ENCODE measurements at regions not wholly inside any gene's neighbourhood (a gene's known extent, or its start where the extent isn't known, plus 50 kb on each side); places are given as distances from the start of the nearest gene placed in this dataset.

GRCh38 chr5:51148437-51148836 lies 234.8 kb upstream of the ISL1 start:
- Histone ChIP-seq H3K4me3 (ENCODE audit: low read length in 3 of 3) (no peak overlapping the region), H3K27ac (ENCODE audit: low read depth in 2 of 2, low read length in 2 of 2) (no peak overlapping the region), H3K4me1 (ENCODE audit: control insufficient read depth in 2 of 3, insufficient read depth in 2 of 3, low read depth in 1 of 3, low read length in 3 of 3) (no peaks in the 10 kb centered on the region), H3K36me3 (ENCODE audit: control insufficient read depth in 2 of 3, insufficient read depth in 3 of 3, low read length in 3 of 3) (no peaks in the 10 kb centered on the region), H3K27me3 (ENCODE audit: control insufficient read depth, insufficient read depth, low read length) (no peaks in the 10 kb centered on the region), H3K9ac (ENCODE audit: low read length in 3 of 3) (no peak overlapping the region), H3K9me3 (ENCODE audit: control insufficient read depth in 2 of 3, insufficient read depth in 1 of 3, low read length in 3 of 3) (peaks cover 0 to 3% (median 2%) of the 10 kb centered on the region in 3 donors)
- TF ChIP-seq CTCF (IDR thresholded peaks at IDR 0.05; ENCODE audit: borderline replicate concordance, extremely low read depth, insufficient read depth) = no peak
- FAIRE-seq (no peak), DNase-seq (no peak)
- intact Hi-C loops (cut with DNase I) = no loop called here

GRCh38 chr5:51156222-51156621 lies 227.0 kb upstream of the ISL1 start:
- H3K27ac ChIP-seq (ENCODE audit: low read depth in 2 of 2, low read length in 2 of 2) = no peak overlapping the region
- H3K27me3 ChIP-seq (ENCODE audit: control insufficient read depth, insufficient read depth, low read length) = no peaks in the 10 kb centered on the region
- FAIRE-seq = no peak
- no peaks in the 10 kb centered on the region for H3K36me3 ChIP-seq (ENCODE audit: control insufficient read depth in 2 of 3, insufficient read depth in 3 of 3, low read length in 3 of 3)
- H3K9me3 ChIP-seq (ENCODE audit: control insufficient read depth in 2 of 3, insufficient read depth in 1 of 3, low read length in 3 of 3) = peaks cover 0 to 2% (median 0%) of the 10 kb centered on the region in 3 donors
- H3K4me3 ChIP-seq (ENCODE audit: low read length in 3 of 3) = no peak overlapping the region
- no peak overlapping the region for H3K9ac ChIP-seq (ENCODE audit: low read length in 3 of 3)
- intact Hi-C loops (cut with DNase I) = no loop called here
- no peak for DNase-seq
- H3K4me1 ChIP-seq (ENCODE audit: control insufficient read depth in 2 of 3, insufficient read depth in 2 of 3, low read depth in 1 of 3, low read length in 3 of 3) = no peaks in the 10 kb centered on the region
- TF ChIP-seq CTCF (IDR thresholded peaks at IDR 0.05; ENCODE audit: borderline replicate concordance, extremely low read depth, insufficient read depth) = no peak

GRCh38 chr5:51156838-51157237 lies 226.4 kb upstream of the ISL1 start:
- intact Hi-C loops (cut with DNase I) = no loop called here
- TF ChIP-seq CTCF (IDR thresholded peaks at IDR 0.05; ENCODE audit: borderline replicate concordance, extremely low read depth, insufficient read depth) = no peak
- Histone ChIP-seq H3K27me3 (ENCODE audit: control insufficient read depth, insufficient read depth, low read length) (no peaks in the 10 kb centered on the region), H3K4me3 (ENCODE audit: low read length in 3 of 3) (no peak overlapping the region), H3K9me3 (ENCODE audit: control insufficient read depth in 2 of 3, insufficient read depth in 1 of 3, low read length in 3 of 3) (peaks cover 0 to 2% (median 0%) of the 10 kb centered on the region in 3 donors), H3K27ac (ENCODE audit: low read depth in 2 of 2, low read length in 2 of 2) (no peak overlapping the region), H3K36me3 (ENCODE audit: control insufficient read depth in 2 of 3, insufficient read depth in 3 of 3, low read length in 3 of 3) (no peaks in the 10 kb centered on the region), H3K9ac (ENCODE audit: low read length in 3 of 3) (no peak overlapping the region), H3K4me1 (ENCODE audit: control insufficient read depth in 2 of 3, insufficient read depth in 2 of 3, low read depth in 1 of 3, low read length in 3 of 3) (no peaks in the 10 kb centered on the region)
- no peak for DNase-seq
- FAIRE-seq = no peak

- no peak overlapping the region for H3K4me3 ChIP-seq (ENCODE audit: low read length in 3 of 3)
- FAIRE-seq = no peak
- no peak for TF ChIP-seq CTCF (IDR thresholded peaks at IDR 0.05; ENCODE audit: borderline replicate concordance, extremely low read depth, insufficient read depth)
- no peaks in the 10 kb centered on the region for H3K4me1 ChIP-seq (ENCODE audit: control insufficient read depth in 2 of 3, insufficient read depth in 2 of 3, low read depth in 1 of 3, low read length in 3 of 3)
- H3K9me3 ChIP-seq (ENCODE audit: control insufficient read depth in 2 of 3, insufficient read depth in 1 of 3, low read length in 3 of 3) = peaks cover 0 to 3% (median 2%) of the 10 kb centered on the region in 3 donors
- intact Hi-C loops (cut with DNase I) = no loop called here
- no peaks in the 10 kb centered on the region for H3K27me3 ChIP-seq (ENCODE audit: control insufficient read depth, insufficient read depth, low read length)
- H3K9ac ChIP-seq (ENCODE audit: low read length in 3 of 3) = no peak overlapping the region
- no peak for DNase-seq
- no peaks in the 10 kb centered on the region for H3K36me3 ChIP-seq (ENCODE audit: control insufficient read depth in 2 of 3, insufficient read depth in 3 of 3, low read length in 3 of 3)
- no peak overlapping the region for H3K27ac ChIP-seq (ENCODE audit: low read depth in 2 of 2, low read length in 2 of 2)
These were observed 224.1 kb upstream of the ISL1 start for GRCh38 chr5:51159164-51159563.
